ENCODE measurements at regions not wholly inside any gene's neighbourhood (a gene's known extent, or its start where the extent isn't known, plus 50 kb on each side); places are given as distances from the start of the nearest gene placed in this dataset.
"Not testable (repeated sequence)": the region's sequence is repeated elsewhere in the genome, so short reads cannot be mapped to it uniquely, and the experiment has no call there.

DNA sequence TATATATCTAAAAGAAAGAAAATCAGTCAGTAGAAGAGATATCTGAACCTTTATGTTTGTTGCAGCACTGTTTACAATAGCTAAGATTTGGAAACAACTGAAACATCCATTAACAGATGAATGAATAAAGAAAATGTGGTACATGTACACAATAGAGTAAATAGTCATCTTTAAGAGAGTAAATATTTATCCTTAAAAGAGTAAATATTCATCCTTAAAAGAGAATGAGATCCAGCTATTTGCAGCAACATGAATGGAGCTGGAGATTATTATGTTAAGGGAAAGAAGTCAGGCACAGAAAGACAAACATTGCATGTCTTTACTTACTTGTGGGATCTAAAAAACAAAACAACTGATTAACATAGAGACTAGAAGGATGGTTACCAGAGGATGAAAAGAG lies 197.0 kb upstream of the CBLB start:
- H3K27ac ChIP-seq = no peak overlapping the region
- H3K36me3 ChIP-seq (replicated peaks) = no peaks in the 10 kb centered on the region
- in situ Hi-C loops (cut with HindIII; ENCODE audit: low pct_ligation_motif_present, low sequenced_read_pairs) = no loop called here
- H3K27me3 ChIP-seq (replicated peaks) = no peaks in the 10 kb centered on the region
- no peak overlapping the region for H3K4me3 ChIP-seq (ENCODE audit: low read depth, low read length)
- TF ChIP-seq, protein P1, sequence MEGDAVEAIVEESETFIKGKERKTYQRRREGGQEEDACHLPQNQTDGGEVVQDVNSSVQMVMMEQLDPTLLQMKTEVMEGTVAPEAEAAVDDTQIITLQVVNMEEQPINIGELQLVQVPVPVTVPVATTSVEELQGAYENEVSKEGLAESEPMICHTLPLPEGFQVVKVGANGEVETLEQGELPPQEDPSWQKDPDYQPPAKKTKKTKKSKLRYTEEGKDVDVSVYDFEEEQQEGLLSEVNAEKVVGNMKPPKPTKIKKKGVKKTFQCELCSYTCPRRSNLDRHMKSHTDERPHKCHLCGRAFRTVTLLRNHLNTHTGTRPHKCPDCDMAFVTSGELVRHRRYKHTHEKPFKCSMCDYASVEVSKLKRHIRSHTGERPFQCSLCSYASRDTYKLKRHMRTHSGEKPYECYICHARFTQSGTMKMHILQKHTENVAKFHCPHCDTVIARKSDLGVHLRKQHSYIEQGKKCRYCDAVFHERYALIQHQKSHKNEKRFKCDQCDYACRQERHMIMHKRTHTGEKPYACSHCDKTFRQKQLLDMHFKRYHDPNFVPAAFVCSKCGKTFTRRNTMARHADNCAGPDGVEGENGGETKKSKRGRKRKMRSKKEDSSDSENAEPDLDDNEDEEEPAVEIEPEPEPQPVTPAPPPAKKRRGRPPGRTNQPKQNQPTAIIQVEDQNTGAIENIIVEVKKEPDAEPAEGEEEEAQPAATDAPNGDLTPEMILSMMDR (IDR thresholded peaks at IDR 0.05; ENCODE audit: low read depth, low read length, missing control alignments) = no peak
- DNase-seq = no peak

DNA sequence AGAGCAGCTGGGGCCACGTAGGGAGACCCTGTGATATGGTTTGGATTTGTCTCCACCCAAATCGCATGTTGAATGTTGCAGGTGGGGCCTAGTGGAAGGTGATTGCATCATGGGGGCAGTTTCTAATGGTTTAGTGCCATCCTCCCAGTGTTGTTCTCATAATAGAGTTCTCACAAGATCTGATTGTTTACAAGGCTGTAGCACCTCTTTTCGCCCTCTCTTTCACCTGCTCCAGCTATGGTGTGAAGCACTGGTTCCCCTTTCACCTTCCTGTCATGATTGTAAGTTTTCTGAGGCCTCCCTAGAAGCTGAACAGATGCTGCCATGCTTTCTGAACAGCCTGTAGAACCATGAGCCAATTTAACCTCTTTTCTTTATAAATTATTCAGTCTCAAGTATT lies 198.9 kb upstream of the CBLB start:
- in situ Hi-C loops (cut with HindIII; ENCODE audit: low pct_ligation_motif_present, low sequenced_read_pairs) = no loop called here
- TF ChIP-seq, protein P1 (IDR thresholded peaks at IDR 0.05; ENCODE audit: low read depth, low read length, missing control alignments) = no peak
- Histone ChIP-seq H3K36me3 (replicated peaks) (no peaks in the 10 kb centered on the region), H3K4me3 (ENCODE audit: low read depth, low read length) (no peak overlapping the region), H3K27me3 (replicated peaks) (no peaks in the 10 kb centered on the region), H3K27ac (no peak overlapping the region)
- DNase-seq = no peak

DNA sequence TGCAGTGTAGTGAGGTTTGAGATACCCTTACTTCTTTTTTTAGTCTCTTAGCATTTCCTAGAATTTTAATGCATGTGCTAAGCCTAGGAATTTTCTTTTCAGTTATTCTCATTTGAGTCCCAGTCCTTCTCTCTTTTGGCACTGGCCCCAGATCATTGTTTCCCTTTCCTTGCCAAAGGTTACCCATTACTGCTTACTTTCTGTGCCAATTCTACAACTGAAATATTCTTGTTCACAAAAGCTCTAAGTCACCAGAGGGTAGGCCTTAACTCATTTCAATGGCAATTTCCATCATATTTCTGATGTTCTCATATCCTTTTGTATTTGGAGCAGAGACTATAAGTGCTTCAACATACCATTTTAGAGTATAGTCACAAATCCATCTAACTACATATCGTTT lies 199.6 kb upstream of the CBLB start:
- no peaks in the 10 kb centered on the region for H3K36me3 ChIP-seq (replicated peaks)
- no peak overlapping the region for H3K4me3 ChIP-seq (ENCODE audit: low read depth, low read length)
- no peak for DNase-seq
- H3K27me3 ChIP-seq (replicated peaks) = no peaks in the 10 kb centered on the region
- no peak overlapping the region for H3K27ac ChIP-seq
- TF ChIP-seq, protein P1 (IDR thresholded peaks at IDR 0.05; ENCODE audit: low read depth, low read length, missing control alignments) = no peak
- in situ Hi-C loops (cut with HindIII; ENCODE audit: low pct_ligation_motif_present, low sequenced_read_pairs) = no loop called here

DNA sequence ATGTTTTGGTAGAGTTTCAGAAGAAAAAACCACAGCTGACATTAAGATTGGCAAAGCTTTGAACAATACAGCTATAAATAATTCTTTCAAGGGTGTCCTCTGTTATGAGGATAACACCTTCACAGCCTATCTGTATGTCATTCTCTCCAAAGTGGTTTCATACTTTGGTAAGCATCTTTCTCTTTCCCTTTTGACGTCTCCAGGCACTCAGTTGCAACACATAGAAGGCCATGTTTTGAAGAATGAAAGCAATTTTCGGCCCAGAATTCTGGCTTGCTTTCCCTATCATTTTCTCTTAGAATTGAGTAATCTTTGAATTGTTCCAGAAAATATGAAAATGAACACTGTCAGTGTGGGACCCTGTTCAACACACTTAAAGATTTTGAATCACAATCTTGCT lies 200.0 kb upstream of the CBLB start:
- DNase-seq = no peak
- H3K36me3 ChIP-seq (replicated peaks) = no peaks in the 10 kb centered on the region
- H3K27me3 ChIP-seq (replicated peaks) = no peaks in the 10 kb centered on the region
- TF ChIP-seq, protein P1 (IDR thresholded peaks at IDR 0.05; ENCODE audit: low read depth, low read length, missing control alignments) = no peak
- in situ Hi-C loops (cut with HindIII; ENCODE audit: low pct_ligation_motif_present, low sequenced_read_pairs) = no loop called here
- H3K4me3 ChIP-seq (ENCODE audit: low read depth, low read length) = no peak overlapping the region
- H3K27ac ChIP-seq = no peak overlapping the region

DNA sequence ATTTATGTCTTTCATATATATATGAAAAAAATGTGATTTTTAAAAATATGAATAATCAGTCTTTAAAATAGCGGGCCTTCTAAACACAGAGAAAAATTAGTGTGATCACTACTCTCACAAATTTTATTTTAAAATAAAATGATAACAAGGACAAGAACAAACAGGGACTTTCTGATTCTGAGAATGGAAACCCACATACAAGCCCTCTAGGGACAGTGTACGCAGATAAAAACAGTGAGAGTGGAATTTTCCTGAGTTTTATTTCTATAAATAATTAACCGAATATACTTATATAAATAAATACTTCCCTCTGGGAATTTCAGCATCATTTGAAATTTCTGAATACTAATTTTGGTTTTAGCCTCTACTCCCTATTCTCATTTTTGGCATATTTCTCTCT lies 201.4 kb upstream of the CBLB start:
- in situ Hi-C loops (cut with HindIII; ENCODE audit: low pct_ligation_motif_present, low sequenced_read_pairs) = no loop called here
- Histone ChIP-seq H3K36me3 (replicated peaks) (no peaks in the 10 kb centered on the region), H3K27ac (no peak overlapping the region), H3K4me3 (ENCODE audit: low read depth, low read length) (no peak overlapping the region), H3K27me3 (replicated peaks) (no peaks in the 10 kb centered on the region)
- TF ChIP-seq, protein P1 (IDR thresholded peaks at IDR 0.05; ENCODE audit: low read depth, low read length, missing control alignments) = no peak
- no peak for DNase-seq

DNA sequence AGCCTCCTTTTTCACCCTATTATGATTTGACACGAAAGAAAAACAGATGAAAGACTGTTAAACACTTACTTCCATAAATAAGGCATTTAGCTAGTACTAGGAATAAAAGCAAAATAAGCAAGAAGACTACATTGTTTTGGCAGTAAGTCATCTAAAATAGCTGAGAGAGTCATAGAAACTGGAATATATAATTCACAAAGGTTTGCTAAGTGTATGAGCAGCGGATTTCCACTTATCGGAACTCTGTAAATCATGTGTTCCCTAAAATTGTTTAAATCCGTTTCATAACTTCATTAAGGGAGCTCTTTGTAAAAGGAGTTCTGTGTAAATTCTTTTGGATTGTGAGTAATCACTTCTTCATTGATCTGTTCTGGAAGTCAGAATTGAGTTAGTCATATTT lies 202.5 kb upstream of the CBLB start:
- H3K36me3 ChIP-seq (replicated peaks) = no peaks in the 10 kb centered on the region
- no peak overlapping the region for H3K4me3 ChIP-seq (ENCODE audit: low read depth, low read length)
- in situ Hi-C loops (cut with HindIII; ENCODE audit: low pct_ligation_motif_present, low sequenced_read_pairs) = no loop called here
- TF ChIP-seq, protein P1 (IDR thresholded peaks at IDR 0.05; ENCODE audit: low read depth, low read length, missing control alignments) = no peak
- no peak for DNase-seq
- no peak overlapping the region for H3K27ac ChIP-seq
- H3K27me3 ChIP-seq (replicated peaks) = no peaks in the 10 kb centered on the region

DNA sequence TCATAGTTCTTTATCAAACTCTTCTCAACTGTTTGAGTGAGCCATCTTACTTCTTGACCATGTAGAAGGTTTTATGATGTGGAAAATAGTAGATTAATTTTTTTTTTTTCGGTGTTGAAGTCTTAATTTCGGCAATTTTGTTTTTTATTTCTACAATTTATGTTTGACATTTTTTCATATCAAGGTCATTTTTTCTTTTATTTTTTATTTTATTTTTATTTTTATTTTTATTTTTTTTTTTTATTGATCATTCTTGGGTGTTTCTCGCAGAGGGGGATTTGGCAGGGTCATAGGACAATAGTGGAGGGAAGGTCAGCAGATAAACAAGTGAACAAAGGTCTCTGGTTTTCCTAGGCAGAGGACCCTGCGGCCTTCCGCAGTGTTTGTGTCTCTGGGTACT lies 203.8 kb upstream of the CBLB start:
- in situ Hi-C loops (cut with HindIII; ENCODE audit: low pct_ligation_motif_present, low sequenced_read_pairs); H3K27ac ChIP-seq; H3K4me3 ChIP-seq (ENCODE audit: low read depth, low read length); DNase-seq; H3K36me3 ChIP-seq (replicated peaks); H3K27me3 ChIP-seq (replicated peaks): not testable (repeated sequence)

DNA sequence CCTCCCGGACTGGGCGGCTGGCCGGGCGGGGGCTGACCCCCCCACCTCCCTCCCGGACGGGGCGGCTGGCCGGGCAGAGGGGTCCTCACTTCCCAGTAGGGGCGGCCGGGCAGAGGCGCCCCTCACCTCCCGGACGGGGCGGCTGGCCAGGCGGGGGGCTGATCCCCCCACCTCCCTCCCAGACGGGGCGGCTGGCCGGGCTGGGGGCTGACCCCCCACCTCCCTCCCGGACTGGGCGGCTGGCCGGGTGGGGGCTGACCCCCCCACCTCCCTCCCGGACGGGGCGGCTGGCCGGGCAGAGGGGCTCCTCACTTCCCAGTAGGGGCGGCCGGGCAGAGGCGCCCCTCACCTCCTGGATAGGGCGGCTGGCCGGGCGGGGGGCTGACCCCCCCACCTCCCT lies 205.0 kb upstream of the CBLB start:
- in situ Hi-C loops (cut with HindIII; ENCODE audit: low pct_ligation_motif_present, low sequenced_read_pairs); H3K4me3 ChIP-seq (ENCODE audit: low read depth, low read length); H3K36me3 ChIP-seq (replicated peaks); H3K27me3 ChIP-seq (replicated peaks); DNase-seq; H3K27ac ChIP-seq: not testable (repeated sequence)

DNA sequence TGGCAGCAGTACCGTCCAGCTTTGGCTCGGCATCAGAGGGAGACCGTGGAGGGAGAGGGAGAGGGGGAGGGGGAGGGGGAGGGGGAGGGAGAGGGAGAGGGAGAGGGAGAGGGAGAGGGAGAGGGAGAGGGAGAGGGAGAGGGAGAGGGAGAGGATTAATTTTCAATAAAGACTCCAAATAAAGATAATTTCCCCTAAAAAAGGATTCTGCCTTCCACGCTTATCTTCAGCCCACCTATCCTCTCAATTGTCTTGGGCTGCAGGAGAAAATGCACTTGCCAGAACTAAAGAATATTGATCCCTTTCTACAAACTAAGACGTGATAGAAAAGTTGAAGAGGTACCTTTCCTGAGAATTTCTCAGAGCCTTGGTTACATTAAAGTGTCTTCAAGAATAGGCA lies 206.9 kb upstream of the CBLB start:
- H3K4me3 ChIP-seq (ENCODE audit: low read depth, low read length); DNase-seq; H3K27me3 ChIP-seq (replicated peaks); in situ Hi-C loops (cut with HindIII; ENCODE audit: low pct_ligation_motif_present, low sequenced_read_pairs); H3K36me3 ChIP-seq (replicated peaks); H3K27ac ChIP-seq: not testable (repeated sequence)

Measured in brain microvascular endothelial cell (primary cell).